Neural cell (in vitro differentiated cells): ENCODE measurements at regions not wholly inside any gene's neighbourhood (a gene's known extent, or its start where the extent isn't known, plus 50 kb on each side); places are given as distances from the start of the nearest gene placed in this dataset.

Experiments used
- H2AFZ ChIP-seq: fragments of 200-600, 300-800 bp; sonication (generic), shearing (Covaris generic); 2 replicates; pipeline ENCODE4 v1.6.0; 2014; ENCODE audit warnings: low read depth, mild to moderate bottlenecking, antibody characterized with exemption, low read length, moderate library complexity
- H3F3A ChIP-seq: fragments of 200-600 bp; shearing (Covaris generic); 2 replicates; pipeline ENCODE4 v1.6.1; 2016; ENCODE audit warnings: mild to moderate bottlenecking, moderate library complexity, mixed read lengths, antibody characterized with exemption, low read length; ENCODE audit not compliant: insufficient read depth, poor library complexity, severe bottlenecking
- H3K27ac ChIP-seq: fragments of 200-600, 300-800 bp; sonication (generic), shearing (Covaris generic); 2 replicates; pipeline ENCODE4 v1.5.1; 2014; ENCODE audit warnings: mild to moderate bottlenecking, low read length, moderate library complexity
- H3K27me3 ChIP-seq: fragments of 300-800, 200-600 bp; sonication (generic), shearing (Covaris generic); 2 replicates; pipeline ENCODE4 v1.6.0; 2014; ENCODE audit warnings: mild to moderate bottlenecking, low read depth, low read length, moderate library complexity; ENCODE audit not compliant: insufficient read depth
- H3K36me3 ChIP-seq: fragments of 300-800, 200-600 bp; sonication (generic), shearing (Covaris generic); 2 replicates; pipeline ENCODE4 v1.5.1; 2014; ENCODE audit warnings: mild to moderate bottlenecking, antibody characterized with exemption, low read length, moderate library complexity; ENCODE audit not compliant: insufficient read depth
- H3K4me2 ChIP-seq: fragments of 300-800, 200-600 bp; sonication (generic), shearing (Covaris generic); 2 replicates; pipeline ENCODE4 v1.6.0; 2014; ENCODE audit warnings: mild to moderate bottlenecking, low read length
- H3K4me3 ChIP-seq: fragments of 300-800, 200-600 bp; sonication (generic), shearing (Covaris generic); 2 replicates; pipeline ENCODE4 v1.5.1; 2014; ENCODE audit warnings: mild to moderate bottlenecking, low read length, moderate library complexity
- H3K79me2 ChIP-seq: fragments of 200-600 bp; shearing (Covaris generic); replicated peaks from 2 replicates; pipeline ENCODE4 v1.6.0; 2014; ENCODE audit warnings: mild to moderate bottlenecking, low read length, moderate library complexity; ENCODE audit not compliant: insufficient read depth
- H3K9ac ChIP-seq: fragments of 300-800, 200-600 bp; sonication (generic), shearing (Covaris generic); 2 replicates; pipeline ENCODE4 v1.6.1; 2016; ENCODE audit warnings: mild to moderate bottlenecking, low read length, mixed read lengths
- H3K9me2 ChIP-seq: fragments of 200-600 bp; shearing (Covaris generic); 2 replicates; pipeline ENCODE4 v1.6.1; 2016; ENCODE audit warnings: mild to moderate bottlenecking, low read length, mixed read lengths; ENCODE audit not compliant: insufficient read depth
- H3K9me3 ChIP-seq: fragments of 200-600, 300-800 bp; sonication (generic), shearing (Covaris generic); 2 replicates; pipeline ENCODE4 v1.6.1; 2016; ENCODE audit warnings: mild to moderate bottlenecking, mixed run types, low read length, moderate library complexity, mixed read lengths
- H4K20me1 ChIP-seq: fragments of 200-600 bp; shearing (Covaris generic); 2 replicates; pipeline ENCODE4 v1.6.1; 2016; ENCODE audit warnings: mild to moderate bottlenecking, mixed run types; ENCODE audit not compliant: insufficient read depth
- CTCF ChIP-seq: fragments of 450-650 bp; IDR thresholded peaks from 2 replicates; pipeline ENCODE4 v1.5.1; 2014; ENCODE audit warnings: antibody characterized with exemption, mild to moderate bottlenecking, moderate library complexity; ENCODE audit not compliant: poor library complexity, severe bottlenecking
- EP300 ChIP-seq: fragments of 450-650 bp; conservative IDR thresholded peaks from 2 replicates; pipeline ENCODE4 v1.6.1; 2014; ENCODE audit warnings: antibody characterized with exemption, mild to moderate bottlenecking, moderate library complexity; ENCODE audit not compliant: poor library complexity, severe bottlenecking
- EZH2 ChIP-seq: fragments of 200-600, 300-800 bp; shearing (Covaris generic), sonication (generic); IDR thresholded peaks from 2 replicates; pipeline ENCODE4 v1.6.1; 2014; ENCODE audit warnings: antibody characterized with exemption, low read length, borderline replicate concordance, mild to moderate bottlenecking; ENCODE audit not compliant: insufficient read depth, poor library complexity, severe bottlenecking
- MXI1 ChIP-seq: fragments of 450-650 bp; conservative IDR thresholded peaks from 2 replicates; pipeline ENCODE4 v1.6.1; 2014; ENCODE audit warnings: antibody characterized with exemption, mild to moderate bottlenecking; ENCODE audit not compliant: poor library complexity, severe bottlenecking
- POLR2AphosphoS5 ChIP-seq: IDR thresholded peaks from 2 replicates; pipeline ENCODE4 v1.6.1; 2012
- RAD21 ChIP-seq: fragments of 450-650 bp; conservative IDR thresholded peaks from 2 replicates; pipeline ENCODE4 v1.6.1; 2014; ENCODE audit warnings: antibody characterized with exemption, mild to moderate bottlenecking, moderate library complexity
- REST ChIP-seq: IDR thresholded peaks from 2 replicates; pipeline ENCODE4 v1.6.1; 2012; ENCODE audit warnings: borderline replicate concordance
- SMC3 ChIP-seq: fragments of 450-650 bp; conservative IDR thresholded peaks from 2 replicates; pipeline ENCODE4 v1.6.1; 2014; ENCODE audit warnings: antibody characterized with exemption, mild to moderate bottlenecking, moderate library complexity; ENCODE audit not compliant: poor library complexity
- TAF1 ChIP-seq: IDR thresholded peaks from 2 replicates; pipeline ENCODE4 v1.6.1; 2012; ENCODE audit warnings: low read depth

- H3K79me2 ChIP-seq, result no peaks in the 10 kb centered on the region
- H3K27me3 ChIP-seq, result no peaks in the 10 kb centered on the region
- H4K20me1 ChIP-seq, result no peaks in the 10 kb centered on the region
- no peaks in the 10 kb centered on the region for H3K9me3 ChIP-seq
- H3K9me2 ChIP-seq, result no peaks in the 10 kb centered on the region
- H3K4me2 ChIP-seq, result no peak overlapping the region
- TF ChIP-seq EP300, result no peak
- no peak for TF ChIP-seq POLR2AphosphoS5
- no peak for TF ChIP-seq MXI1
- TF ChIP-seq RAD21, result no peak
- no peak overlapping the region for H2AFZ ChIP-seq
- no peaks in the 10 kb centered on the region for H3F3A ChIP-seq
- no peak overlapping the region for H3K9ac ChIP-seq
- H3K4me3 ChIP-seq, result no peak overlapping the region
- no peaks in the 10 kb centered on the region for H3K36me3 ChIP-seq
- no peak overlapping the region for H3K27ac ChIP-seq
Measured at GRCh38 chr4:116244771-116245170, 840.6 kb downstream of the TRAM1L1 start.

- no peak overlapping the region for H3K9ac ChIP-seq
- no peak overlapping the region for H2AFZ ChIP-seq
- no peak overlapping the region for H3K4me3 ChIP-seq
- H3K9me3 ChIP-seq, result no peaks in the 10 kb centered on the region
- H4K20me1 ChIP-seq, result no peaks in the 10 kb centered on the region
- no peaks in the 10 kb centered on the region for H3F3A ChIP-seq
- H3K27me3 ChIP-seq, result no peaks in the 10 kb centered on the region
- H3K79me2 ChIP-seq, result no peaks in the 10 kb centered on the region
- H3K4me2 ChIP-seq, result no peak overlapping the region
- no peaks in the 10 kb centered on the region for H3K36me3 ChIP-seq
- no peak overlapping the region for H3K27ac ChIP-seq
- no peaks in the 10 kb centered on the region for H3K9me2 ChIP-seq
- no peak for TF ChIP-seq EP300
- TF ChIP-seq REST, result no peak
- no peak for TF ChIP-seq SMC3
- TF ChIP-seq TAF1, result no peak
- no peak for TF ChIP-seq CTCF
- TF ChIP-seq MXI1, result no peak
- no peak for TF ChIP-seq RAD21
- no peak for TF ChIP-seq POLR2AphosphoS5
- no peak for TF ChIP-seq EZH2
Measured at GRCh38 chr4:116243431-116243830, 841.9 kb downstream of the TRAM1L1 start.

GRCh38 chr4:116233971-116234370 is 851.4 kb downstream of the TRAM1L1 start:
- no peaks in the 10 kb centered on the region for H3F3A ChIP-seq
- no peaks in the 10 kb centered on the region for H3K9me3 ChIP-seq
- no peak for TF ChIP-seq SMC3
- TF ChIP-seq POLR2AphosphoS5, result no peak
- TF ChIP-seq TAF1, result no peak
- no peak for TF ChIP-seq REST
- no peak for TF ChIP-seq RAD21
- no peak for TF ChIP-seq MXI1
- no peak for TF ChIP-seq CTCF
- TF ChIP-seq EP300, result no peak
- no peak for TF ChIP-seq EZH2

More at GRCh38 chr4:116233971-116234370, 851.4 kb downstream of the TRAM1L1 start:
- H3K9me2 ChIP-seq, result no peaks in the 10 kb centered on the region
- H2AFZ ChIP-seq, result no peak overlapping the region
- H3K36me3 ChIP-seq, result no peaks in the 10 kb centered on the region
- no peak overlapping the region for H3K27ac ChIP-seq
- H3K4me3 ChIP-seq, result no peak overlapping the region
- H4K20me1 ChIP-seq, result no peaks in the 10 kb centered on the region
- no peak overlapping the region for H3K9ac ChIP-seq
- H3K4me2 ChIP-seq, result no peak overlapping the region
- no peaks in the 10 kb centered on the region for H3K79me2 ChIP-seq
- no peaks in the 10 kb centered on the region for H3K27me3 ChIP-seq
